ENCODE measurements at regions not wholly inside any gene's neighbourhood (a gene's known extent, or its start where the extent isn't known, plus 50 kb on each side); places are given as distances from the start of the nearest gene placed in this dataset.
"Not testable (repeated sequence)": the region's sequence is repeated elsewhere in the genome, so short reads cannot be mapped to it uniquely, and the experiment has no call there.

DNA sequence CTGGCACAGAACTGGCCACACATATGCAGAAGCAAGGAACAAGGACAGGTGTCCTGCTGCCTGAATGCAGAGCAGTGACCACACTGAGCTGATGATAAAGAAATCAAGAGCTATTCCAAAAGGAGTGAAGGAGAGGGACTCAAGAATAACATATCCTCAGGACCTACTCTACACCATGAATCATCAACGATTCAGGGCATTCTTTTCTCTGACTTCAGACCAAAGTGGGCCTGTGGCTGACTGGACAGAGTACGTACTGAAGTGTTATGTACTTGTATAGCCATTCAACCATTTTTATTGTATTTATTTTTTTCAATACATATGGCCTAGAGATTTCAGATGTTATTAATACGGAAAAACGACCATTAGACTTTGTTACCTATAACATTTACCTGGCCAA, 177.5 kb upstream of the TMTC1 start:
- no peak for DNase-seq (ENCODE audit: low read depth, low spot score)

DNA sequence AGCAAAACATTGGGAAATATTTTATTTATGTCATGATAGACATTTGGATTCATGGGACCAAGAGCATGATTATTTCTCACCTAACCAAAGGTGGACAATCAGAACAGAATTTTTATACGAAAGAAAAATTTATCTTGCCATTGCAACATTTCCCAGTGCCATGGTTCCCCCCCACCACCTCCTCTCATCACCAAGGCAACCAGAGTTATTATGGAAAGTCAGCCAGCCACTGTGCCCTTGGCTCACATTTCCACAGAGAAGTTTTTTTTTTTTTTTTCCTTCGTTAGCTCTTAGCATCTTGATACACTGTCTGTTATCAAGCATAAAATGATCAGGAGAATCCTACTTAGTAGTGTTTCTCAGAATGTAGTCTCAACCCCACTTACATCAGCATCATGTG, 176.4 kb upstream of the TMTC1 start:
- DNase-seq (ENCODE audit: low read depth, low spot score) = no peak

DNA sequence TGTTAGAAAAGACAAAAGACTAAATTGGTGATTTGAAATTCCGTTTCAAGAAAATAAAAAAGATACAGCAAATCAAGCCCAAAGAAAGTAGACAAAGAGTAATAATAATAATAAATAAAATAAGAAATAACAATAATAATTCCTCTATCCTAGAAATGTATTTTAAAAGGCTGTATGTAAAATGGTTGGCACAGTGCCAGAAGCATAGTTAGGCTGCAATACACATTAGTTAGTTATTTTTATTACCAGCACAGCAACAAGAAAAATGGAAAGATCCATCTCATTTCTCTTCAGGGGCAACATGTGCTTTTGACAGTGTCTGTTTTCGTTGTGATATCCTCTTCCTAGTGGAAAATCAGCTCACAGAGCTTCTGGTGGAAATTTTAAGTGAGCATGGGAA, 174.1 kb upstream of the TMTC1 start:
- no peak for DNase-seq (ENCODE audit: low read depth, low spot score)

DNA sequence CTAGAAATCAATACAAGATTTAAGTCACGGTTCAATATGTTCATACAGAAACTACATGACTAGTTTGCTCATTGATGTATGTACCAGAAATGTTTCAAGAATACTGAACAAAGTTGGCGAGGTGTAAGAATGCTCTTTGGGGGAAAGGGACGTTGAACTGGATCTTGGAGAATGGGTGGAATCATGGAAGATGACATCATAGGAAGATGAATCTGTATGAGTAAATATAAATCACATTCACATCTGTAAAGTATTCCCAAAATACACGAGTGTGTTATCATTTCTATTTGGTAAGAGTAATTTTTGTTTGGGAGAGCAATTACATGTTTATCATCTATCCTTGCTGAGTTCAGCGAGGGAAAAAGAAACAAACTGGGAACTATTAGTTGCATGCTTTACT, 162.2 kb upstream of the TMTC1 start:
- DNase-seq (ENCODE audit: low read depth, low spot score) = no peak

DNA sequence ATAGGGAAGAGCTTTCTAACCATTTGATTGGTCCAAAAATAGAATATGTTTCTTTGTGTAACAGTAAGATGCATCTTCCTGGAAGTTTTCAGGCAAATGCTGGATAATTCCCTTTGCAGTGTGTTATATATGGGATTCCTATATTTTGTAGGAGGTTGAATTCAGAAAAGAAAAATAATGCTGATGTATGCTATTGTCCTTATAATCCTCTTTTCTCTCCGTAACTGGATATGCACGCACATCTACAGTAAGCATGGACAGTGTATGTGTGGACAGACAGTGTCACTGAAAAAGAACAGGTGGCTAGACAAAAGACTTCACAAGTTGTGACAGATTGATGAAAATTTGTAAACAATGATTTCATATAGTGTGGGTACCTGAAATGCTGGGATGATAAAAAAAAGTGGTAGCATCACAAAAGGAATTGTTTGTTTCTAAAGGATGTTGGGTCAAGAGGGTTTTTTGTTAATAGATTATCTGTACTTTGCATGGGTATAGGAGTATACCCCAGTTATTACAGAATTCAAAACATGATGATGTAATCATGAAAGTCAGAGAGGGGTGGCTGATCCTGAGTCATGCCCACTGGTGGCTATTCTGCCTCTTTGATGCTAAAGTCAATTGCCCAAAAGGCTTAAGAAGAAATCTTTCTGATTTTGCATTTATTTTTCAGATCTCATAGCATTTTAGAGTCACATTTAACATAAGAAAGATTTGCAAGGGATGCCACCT, 160.7 kb upstream of the TMTC1 start:
- DNase-seq (ENCODE audit: low read depth, low spot score) = no peak

DNA sequence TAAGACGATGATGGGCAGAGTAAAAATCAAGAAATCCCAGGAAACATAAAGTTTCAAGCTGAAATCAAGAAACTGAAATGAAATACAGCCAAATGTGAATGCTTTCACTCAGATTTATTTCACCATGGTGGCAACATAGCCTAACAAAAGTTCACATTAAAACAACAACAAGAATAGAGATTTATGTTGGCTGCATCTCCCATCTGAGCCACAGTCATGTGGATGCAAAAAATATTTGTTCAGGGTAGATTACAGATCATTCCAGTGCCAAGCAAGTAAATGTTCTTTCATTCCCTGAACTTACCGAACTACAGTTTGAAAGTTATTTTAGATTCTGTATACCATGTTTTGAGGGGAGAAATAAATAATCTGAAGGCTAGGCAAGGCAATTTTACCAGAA, 159.9 kb upstream of the TMTC1 start:
- DNase-seq (ENCODE audit: low read depth, low spot score) = peak; percentile 6

DNA sequence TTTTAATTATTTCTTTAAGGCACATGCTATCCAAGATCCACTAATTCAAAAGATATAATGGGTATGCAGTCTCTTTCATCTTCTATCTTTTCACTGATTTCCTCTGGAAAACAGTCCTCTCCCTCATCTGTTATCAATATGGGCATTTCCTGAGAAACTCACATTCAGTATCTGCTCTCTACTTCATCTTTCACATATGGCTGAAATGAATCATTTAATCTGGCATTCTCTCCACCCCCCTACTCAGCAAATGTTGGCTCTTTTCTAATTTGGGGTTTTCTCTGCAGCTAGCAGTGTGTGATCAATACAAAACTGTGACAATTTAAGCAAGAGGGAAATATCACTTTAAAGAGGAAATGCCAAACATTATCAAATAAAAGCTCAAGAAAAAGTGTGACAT, 157.1 kb upstream of the TMTC1 start:
- DNase-seq (ENCODE audit: low read depth, low spot score) = no peak

DNA sequence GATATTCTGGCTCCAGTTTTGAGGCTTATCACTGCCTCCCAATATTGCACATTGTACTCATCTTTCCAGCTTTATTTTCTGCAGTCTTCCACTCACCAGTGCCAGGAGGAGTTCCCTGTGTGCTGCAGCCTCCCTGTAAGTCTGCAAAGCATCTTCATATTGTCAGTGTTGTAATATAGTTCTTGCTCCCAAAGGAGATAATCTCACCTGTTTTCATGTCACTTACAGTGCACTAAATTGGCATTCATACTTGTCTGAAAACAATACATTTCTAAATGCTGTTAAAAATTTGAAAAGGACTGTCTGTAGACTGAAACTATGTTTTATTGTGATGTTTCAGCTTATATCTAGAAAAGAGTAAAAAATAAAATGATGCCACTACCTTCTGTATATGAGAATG, 146.8 kb upstream of the TMTC1 start:
- no peak for DNase-seq (ENCODE audit: low read depth, low spot score)

DNA sequence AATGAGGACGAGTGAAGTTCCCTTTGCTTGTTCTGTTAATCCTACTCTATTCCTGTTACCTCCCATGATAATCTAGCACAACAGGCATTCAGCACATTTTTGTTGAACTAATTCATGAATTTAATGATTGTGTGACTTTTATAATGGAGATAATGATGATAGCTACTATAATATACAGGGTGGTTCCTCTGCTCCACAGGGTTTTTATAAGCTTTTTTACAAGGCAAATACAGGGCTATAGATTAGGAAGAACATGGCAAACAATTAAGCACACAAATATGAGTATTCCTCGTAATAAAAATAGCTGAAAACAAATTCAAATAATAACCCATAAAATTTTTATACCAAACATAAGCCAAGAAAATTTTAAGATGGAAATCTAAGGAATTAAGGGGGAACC, 145.6 kb upstream of the TMTC1 start:
- no peak for DNase-seq (ENCODE audit: low read depth, low spot score)

DNA sequence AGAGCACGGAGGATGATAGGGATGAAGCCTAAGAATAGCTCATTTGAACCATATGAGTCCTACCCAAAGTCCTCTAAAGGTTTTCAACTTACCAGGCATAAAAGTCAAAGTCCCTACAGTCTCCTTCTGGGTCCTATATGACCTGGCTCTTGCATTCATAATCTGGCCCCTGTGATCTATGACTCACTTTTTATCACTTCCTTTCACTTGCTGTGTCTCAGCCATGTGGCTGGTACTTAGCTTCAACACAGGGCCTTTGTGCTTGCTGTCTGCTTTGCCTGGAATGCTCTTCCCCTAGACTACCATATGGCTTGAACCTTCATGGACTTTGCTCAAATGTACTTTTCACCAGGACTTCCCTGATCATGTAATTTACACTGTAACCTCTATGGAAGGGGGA, 137.6 kb upstream of the TMTC1 start:
- no peak for DNase-seq (ENCODE audit: low read depth, low spot score)

DNA sequence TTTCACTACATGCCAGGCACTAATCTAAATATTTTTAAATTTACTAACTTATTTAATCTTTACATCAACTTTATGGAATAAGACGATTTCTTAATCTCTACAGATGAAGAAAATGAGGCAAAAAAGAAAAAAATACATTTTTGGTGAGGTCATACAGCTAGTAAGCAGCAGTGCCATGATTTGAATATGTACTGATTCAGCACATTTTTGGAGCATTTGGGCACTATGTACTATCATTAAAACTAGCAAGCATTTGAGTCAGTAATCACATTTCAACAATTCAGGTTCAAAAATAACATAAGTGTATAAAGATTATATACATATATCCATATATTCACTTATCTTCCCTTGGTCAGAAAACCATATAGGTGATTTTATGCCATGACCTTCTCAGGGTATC, 124.4 kb upstream of the TMTC1 start:
- DNase-seq (ENCODE audit: low read depth, low spot score) = no peak

DNA sequence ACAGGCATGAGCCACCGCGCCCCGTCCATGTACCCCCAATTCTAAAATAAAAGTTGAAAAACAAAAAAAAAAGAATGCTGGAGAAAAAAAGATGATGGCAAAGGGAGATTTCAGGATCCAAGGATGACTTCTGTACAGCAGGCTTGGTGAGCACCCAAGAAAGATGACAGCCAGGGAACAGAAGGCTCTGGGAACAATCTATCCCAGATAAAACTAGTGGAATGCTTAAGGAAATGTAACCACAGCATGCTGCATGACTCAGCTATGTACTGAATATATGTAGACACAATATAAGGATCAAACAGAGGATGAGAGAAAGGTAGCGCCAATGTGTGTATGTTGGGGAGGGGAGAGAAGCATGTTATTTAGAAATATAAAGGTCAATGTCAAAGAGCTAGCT, 123.7 kb upstream of the TMTC1 start:
- DNase-seq (ENCODE audit: low read depth, low spot score) = no peak

DNA sequence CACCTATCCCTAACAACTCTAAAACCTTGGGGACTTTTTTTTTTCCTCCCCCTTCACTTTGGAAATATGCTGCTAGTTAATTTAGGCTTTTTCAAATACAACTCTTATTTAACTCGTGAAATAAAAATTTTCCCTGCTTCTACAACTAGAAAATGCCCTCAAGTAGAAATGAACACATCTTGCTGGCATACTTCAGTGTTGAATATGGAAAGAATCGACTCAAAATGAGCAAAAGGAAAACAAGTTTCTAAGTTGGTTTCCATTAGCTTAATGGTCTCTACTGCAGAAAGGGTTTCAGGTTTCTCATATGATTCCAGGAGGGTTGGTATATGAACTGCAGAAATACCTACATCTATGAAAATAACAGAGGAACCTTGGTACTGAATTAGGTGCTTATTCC, 118.3 kb upstream of the TMTC1 start:
- DNase-seq (ENCODE audit: low read depth, low spot score) = no peak

DNA sequence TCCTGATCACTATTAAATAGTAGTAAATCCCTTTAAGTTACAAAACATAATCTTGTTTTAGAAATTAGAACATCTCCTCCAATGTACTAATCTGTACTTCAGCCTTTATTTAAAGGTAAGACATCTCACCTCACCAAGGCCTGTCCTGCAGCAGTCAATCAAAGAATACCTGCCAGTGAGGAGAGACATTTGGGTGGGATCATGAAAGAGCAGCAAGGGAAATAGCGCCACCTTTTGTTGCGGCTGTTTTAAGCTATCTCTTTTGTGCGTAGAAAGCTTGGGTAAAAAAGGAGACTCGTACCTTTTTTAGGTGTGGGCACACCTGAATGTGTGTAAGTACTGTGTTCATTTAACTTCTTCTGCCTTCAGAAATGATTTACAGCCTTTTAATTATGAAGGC, 117.8 kb upstream of the TMTC1 start:
- DNase-seq (ENCODE audit: low read depth, low spot score) = no peak

DNA sequence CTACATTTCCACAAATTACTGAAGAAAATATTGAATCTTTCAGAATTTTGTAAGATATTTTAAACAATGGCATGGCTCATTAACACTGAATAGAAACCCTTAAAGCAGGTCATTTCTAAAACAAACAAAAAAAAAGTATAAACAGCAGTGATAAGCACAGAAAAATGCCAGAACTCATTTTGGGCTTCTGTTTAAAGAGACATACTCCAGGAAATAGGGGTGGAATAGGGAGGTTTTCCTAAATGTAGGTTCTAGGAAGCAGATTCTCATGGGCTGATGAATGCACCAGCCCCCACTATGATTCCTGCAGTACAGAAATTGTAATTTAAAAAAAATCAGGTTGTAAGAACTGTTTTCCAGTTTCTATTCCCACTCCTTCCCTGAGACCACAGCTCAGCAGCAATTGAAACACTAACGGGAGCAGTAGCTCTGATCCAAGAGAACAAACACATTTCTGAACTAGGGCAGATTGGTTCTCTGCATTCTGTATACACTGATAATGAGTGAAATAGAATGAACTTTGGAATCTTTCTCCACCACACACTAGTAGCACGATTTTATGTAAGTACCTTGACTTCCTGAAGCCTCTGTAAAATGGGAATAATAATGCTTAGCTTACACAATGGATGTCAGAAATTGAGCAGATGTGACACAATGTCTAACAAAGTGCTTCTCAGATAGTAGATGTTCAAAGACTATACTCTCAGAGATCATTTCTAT, 115.6 kb upstream of the TMTC1 start:
- DNase-seq (ENCODE audit: low read depth, low spot score) = no peak

DNA sequence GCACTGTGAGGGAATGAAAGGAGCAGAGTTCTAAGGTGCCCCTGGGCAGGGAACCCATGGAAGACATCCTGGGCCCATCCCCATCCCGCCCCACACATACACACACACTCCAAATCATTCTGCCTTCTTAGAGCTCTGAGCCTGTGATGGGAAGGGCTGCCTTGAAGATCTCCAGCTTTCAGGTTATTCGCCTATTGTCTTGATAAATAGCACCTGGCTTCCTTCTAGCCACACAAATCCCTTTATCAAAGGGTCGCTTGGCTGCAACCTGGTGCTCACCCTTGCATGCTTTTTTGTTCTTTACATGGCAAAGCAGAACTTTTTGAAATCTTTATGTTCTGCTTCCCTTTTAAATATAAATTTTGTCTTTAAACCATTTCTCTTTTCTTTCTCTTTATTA, 112.2 kb upstream of the TMTC1 start:
- no peak for DNase-seq (ENCODE audit: low read depth, low spot score)

DNA sequence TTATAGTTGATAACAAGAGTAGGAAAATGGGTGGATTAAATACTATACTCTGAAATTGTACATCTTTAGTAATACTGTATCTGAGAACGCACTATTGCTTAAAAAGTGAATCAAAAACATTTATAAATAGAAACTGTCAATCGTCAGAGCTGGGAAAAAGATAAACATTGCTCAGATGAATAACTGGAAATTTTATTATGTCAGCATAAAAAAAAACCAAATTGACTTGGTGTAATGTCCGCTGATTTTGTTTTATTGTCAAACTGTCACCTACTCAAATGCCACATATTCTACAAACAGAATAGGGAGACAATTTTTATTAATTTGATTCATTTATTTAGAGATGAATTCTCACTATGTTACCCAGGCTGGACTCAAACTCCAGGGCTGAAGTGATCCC, 109.3 kb upstream of the TMTC1 start:
- no peak for DNase-seq (ENCODE audit: low read depth, low spot score)

DNA sequence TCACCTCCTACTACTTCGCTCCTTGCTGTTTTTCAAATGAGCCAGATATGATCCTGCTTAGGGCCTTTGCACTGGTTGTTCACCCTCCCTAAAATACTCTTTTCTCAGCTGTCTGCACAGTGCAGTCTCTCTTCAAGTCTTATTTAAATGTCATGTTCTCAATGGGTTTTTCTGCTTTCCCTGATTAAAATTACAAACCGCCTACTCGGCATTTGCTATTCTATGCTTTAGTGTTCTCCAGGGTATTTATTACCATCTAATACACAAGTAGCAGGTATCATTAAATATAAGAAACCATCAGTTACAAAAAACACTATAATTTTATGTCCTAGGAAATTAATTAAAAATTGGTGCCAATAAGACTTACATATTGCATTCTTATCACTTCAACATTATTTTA, 108.0 kb upstream of the TMTC1 start:
- DNase-seq (ENCODE audit: low read depth, low spot score) = no peak

DNA sequence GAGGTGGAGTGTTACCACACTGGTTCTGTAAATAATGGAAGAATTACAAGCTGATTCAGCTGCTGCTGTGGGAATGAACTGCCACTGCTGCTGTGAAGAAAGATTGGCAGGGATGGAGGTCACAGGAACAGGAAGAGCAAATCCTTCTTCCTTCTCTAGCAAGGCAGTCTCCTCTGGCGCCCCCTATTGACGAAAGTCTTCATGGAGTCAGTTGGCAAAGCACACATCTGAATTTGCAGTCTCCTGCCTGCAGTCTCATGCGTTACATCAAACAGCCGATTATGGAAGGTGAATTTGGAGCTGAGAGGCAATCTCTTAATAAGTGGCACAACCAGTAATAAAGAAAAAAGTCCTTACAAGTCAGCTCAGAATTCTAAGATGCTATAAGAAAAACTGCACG, 106.0 kb upstream of the TMTC1 start:
- DNase-seq (ENCODE audit: low read depth, low spot score) = peak; percentile 4

DNA sequence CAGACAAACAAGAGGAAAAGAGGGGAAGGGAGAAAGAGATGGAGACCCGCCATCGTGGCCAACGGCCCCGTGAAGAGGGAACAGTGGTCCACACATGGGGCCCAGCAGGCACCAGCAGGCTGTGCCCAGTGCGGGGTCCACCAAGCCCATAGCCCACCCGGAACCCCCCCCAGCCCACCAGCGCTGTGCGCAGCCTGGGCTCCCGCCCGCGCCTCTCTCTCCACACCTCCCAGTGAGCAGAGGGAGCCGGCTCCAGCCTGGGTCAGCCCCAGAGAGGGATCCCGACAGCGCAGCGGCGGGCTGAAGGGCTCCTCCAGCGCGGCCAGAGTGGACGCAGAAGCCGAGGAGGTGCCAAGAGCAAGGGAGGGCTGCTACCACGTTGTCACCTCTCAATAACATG, 105.0 kb upstream of the TMTC1 start:
- no peak for DNase-seq (ENCODE audit: low read depth, low spot score)

DNA sequence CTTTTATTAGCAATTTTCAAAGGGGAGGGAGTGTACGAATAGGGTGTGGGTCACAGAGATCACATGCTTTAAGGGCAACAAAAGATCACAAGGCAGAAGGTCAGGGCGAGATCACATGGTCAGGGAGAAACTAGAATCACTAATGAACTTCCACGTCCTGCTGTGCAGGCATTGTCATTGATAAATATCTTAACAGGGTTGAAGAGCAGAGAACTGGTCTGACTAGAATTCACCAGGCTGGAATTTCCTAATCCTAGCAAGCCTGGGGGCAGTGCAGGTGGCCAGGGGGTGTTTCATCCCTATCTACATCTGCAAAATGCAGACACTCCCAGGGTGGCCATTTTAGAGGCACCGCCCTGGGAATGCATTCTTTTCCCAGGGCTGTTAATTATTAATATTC, 101.2 kb upstream of the TMTC1 start:
- DNase-seq (ENCODE audit: low read depth, low spot score) = not testable (repeated sequence)

DNA sequence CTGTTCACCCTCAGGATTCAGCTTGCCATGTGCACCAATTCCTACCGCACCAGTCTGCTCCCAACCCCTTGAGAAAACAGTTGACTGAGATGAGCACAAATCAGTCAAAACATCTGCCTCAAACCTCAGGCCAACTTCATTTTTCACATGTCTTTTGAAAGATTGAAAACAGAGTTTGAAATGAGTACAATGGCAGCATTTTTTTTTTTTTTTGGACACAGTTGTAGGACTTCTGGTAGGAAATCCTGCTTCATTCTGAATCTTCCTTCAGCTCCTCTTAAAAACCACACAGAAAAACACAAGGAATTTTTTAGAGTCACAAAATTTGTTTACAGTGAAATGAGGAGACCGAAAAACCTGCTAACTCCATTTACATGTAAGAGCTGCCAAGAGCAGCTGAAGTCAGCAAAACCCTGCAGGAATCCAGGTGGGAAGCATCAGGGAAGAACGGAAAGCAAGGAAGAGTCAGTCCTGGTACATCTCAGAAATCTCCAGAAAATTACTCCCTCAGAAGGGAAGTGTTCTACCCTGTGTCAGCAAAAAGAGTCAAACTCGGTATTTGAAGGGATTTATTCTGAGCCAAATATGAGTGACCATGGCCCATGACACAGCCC, 100.3 kb upstream of the TMTC1 start:
- DNase-seq (ENCODE audit: low read depth, low spot score) = no peak

DNA sequence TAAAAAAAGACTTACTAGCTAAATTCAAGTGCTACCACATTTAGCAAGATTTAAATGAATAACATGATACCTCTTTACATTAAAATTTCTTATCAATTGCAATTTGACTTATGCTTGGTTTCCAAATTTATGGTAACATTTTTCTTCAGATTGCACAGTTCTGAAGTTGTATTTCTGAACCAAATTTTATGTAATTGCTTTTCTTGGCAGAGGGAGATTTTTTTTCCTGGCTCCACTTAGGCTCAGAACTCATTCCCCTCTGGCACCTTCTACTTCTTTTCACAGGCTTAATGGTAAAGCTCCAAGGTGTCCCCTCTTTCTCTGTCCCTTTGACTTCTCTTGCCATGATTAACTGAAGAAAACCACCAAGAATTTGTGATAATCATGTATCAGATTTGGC, 99.8 kb upstream of the TMTC1 start:
- no peak for DNase-seq (ENCODE audit: low read depth, low spot score)

Data from brain pericyte (primary cell).